PC-9 (cell line): ENCODE measurements at regions not wholly inside any gene's neighbourhood (a gene's known extent, or its start where the extent isn't known, plus 50 kb on each side); places are given as distances from the start of the nearest gene placed in this dataset.
"Not testable (repeated sequence)": the region's sequence is repeated elsewhere in the genome, so short reads cannot be mapped to it uniquely, and the experiment has no call there.

ENCODE experiments used
- EZH2 ChIP-seq: fragments of 200-600 bp; sonication (generic); IDR thresholded peaks from 2 replicates; pipeline ENCODE4 v1.8.0; 2017; ENCODE audit warnings: antibody characterized with exemption, low read depth
- TF ChIP-seq, protein P1 (sequence below): fragments of 200-600 bp; sonication (generic); conservative IDR thresholded peaks from 2 replicates; pipeline ENCODE4 v1.6.1; 2017; ENCODE audit warnings: mixed run types, antibody characterized with exemption, mild to moderate bottlenecking, moderate library complexity

DNA sequence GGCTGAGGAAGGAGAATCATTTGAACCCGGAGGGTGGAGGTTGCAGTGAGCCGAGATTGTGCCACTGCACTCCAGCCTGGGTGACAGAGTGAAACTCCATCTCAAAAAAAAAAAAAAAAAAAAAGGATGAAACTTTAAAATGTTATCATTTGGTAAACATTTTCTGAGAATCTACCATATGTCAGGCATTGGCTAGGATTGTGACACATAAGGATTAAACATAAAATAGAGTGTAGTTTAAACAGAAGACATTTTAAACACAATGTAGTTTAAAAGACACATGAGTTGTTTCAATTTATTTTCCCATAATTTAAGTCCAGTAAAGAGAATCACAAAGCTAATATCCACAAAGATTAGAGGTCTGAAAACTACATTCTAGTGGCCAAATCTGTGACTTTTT, 63.5 kb upstream of the TBXT start:
- TF ChIP-seq, protein P1, sequence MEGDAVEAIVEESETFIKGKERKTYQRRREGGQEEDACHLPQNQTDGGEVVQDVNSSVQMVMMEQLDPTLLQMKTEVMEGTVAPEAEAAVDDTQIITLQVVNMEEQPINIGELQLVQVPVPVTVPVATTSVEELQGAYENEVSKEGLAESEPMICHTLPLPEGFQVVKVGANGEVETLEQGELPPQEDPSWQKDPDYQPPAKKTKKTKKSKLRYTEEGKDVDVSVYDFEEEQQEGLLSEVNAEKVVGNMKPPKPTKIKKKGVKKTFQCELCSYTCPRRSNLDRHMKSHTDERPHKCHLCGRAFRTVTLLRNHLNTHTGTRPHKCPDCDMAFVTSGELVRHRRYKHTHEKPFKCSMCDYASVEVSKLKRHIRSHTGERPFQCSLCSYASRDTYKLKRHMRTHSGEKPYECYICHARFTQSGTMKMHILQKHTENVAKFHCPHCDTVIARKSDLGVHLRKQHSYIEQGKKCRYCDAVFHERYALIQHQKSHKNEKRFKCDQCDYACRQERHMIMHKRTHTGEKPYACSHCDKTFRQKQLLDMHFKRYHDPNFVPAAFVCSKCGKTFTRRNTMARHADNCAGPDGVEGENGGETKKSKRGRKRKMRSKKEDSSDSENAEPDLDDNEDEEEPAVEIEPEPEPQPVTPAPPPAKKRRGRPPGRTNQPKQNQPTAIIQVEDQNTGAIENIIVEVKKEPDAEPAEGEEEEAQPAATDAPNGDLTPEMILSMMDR: not testable (repeated sequence)
- TF ChIP-seq EZH2: not testable (repeated sequence)
